ENCODE measurements at regions not wholly inside any gene's neighbourhood (a gene's known extent, or its start where the extent isn't known, plus 50 kb on each side); places are given as distances from the start of the nearest gene placed in this dataset.

- TF ChIP-seq CTCF (IDR thresholded peaks at IDR 0.05; ENCODE audit: poor library complexity) (no peak), EZH2phosphoT487 (IDR thresholded peaks at IDR 0.05; ENCODE audit: low read depth, severe bottlenecking, unreplicated experiment) (no peak)
Observed at GRCh38 chr5:159406571-159406970, 76.3 kb upstream of the IL12B start.

Measured in hepatocyte (in vitro differentiated cells).